OCI-LY7 (cell line): ENCODE measurements at regions not wholly inside any gene's neighbourhood (a gene's known extent, or its start where the extent isn't known, plus 50 kb on each side); places are given as distances from the start of the nearest gene placed in this dataset.

Experiments
- BruUV-seq: library from RNA; stranded (reverse); fragments of 400-500 nt; replicated peaks from 2 replicates; lab custom pipeline; 2021; lab: Mats Ljungman, UMichigan
- CTCF ChIA-PET: fragments of 300-600 bp; sonication (Branson Sonifier 250); formaldehyde crosslinking; loops from one replicate; lab custom pipeline; 2022; ENCODE audit warnings: antibody characterized with exemption; ENCODE audit not compliant: unreplicated experiment; lab: Charles Lee
- POLR2A ChIA-PET: fragments of 300-600 bp; sonication (Branson Sonifier 250); formaldehyde crosslinking; loops from one replicate; lab custom pipeline; 2022; ENCODE audit warnings: antibody characterized with exemption; lab: Charles Lee
- DNase-seq: peaks from one replicate; pipeline ENCODE4 v3.0.0-alpha.2; 2015; ENCODE audit warnings: low spot score
- H2AFZ ChIP-seq: fragments of 200-600 bp; sonication (generic), shearing (Covaris generic); 2 replicates; pipeline ENCODE4 v1.6.1; 2014; ENCODE audit warnings: mild to moderate bottlenecking, antibody characterized with exemption, low read length, moderate library complexity
- H3K27ac ChIP-seq: fragments of 200-600 bp; sonication (generic); 2 replicates; pipeline ENCODE4 v1.5.1; 2014; ENCODE audit warnings: mixed run types, low read depth, mild to moderate bottlenecking, moderate library complexity, low read length, inconsistent platforms; ENCODE audit not compliant: poor library complexity, severe bottlenecking
- H3K36me3 ChIP-seq: fragments of 200-600 bp; sonication (generic); 2 replicates; pipeline ENCODE4 v1.6.1; 2014; ENCODE audit warnings: mild to moderate bottlenecking, antibody characterized with exemption, low read length, moderate library complexity, mixed read lengths; ENCODE audit not compliant: insufficient read depth
- H3K4me1 ChIP-seq: fragments of 200-600 bp; sonication (generic); 2 replicates; pipeline ENCODE4 v1.5.1; 2014; ENCODE audit warnings: mild to moderate bottlenecking, low read length; ENCODE audit not compliant: insufficient read depth, poor library complexity, severe bottlenecking
- H3K4me2 ChIP-seq: fragments of 200-600 bp; sonication (generic); 2 replicates; pipeline ENCODE4 v1.6.1; 2014; ENCODE audit warnings: mild to moderate bottlenecking, low read length
- H3K4me3 ChIP-seq: fragments of 200-600 bp; sonication (generic); 2 replicates; pipeline ENCODE4 v1.5.1; 2014; ENCODE audit warnings: mild to moderate bottlenecking, low read depth, low read length; ENCODE audit not compliant: poor library complexity, severe bottlenecking
- H3K79me2 ChIP-seq: fragments of 200-600 bp; sonication (generic); 2 replicates; pipeline ENCODE4 v1.6.1; 2016; ENCODE audit warnings: low read depth, mild to moderate bottlenecking, low read length, moderate library complexity, mixed read lengths; ENCODE audit not compliant: insufficient read depth
- H3K9me2 ChIP-seq: fragments of 200-600 bp; sonication (generic); 2 replicates; pipeline ENCODE4 v1.6.1; 2016; ENCODE audit warnings: mild to moderate bottlenecking, low read length, mixed read lengths; ENCODE audit not compliant: insufficient read depth
- H3K9me3 ChIP-seq: fragments of 200-600 bp; sonication (generic); 2 replicates; pipeline ENCODE4 v1.6.1; 2014; ENCODE audit warnings: mild to moderate bottlenecking, mixed run types, low read length, mixed read lengths
- H4K20me1 ChIP-seq: fragments of 200-600 bp; sonication (generic); 2 replicates; pipeline ENCODE4 v1.6.1; 2014; ENCODE audit warnings: mild to moderate bottlenecking, antibody characterized with exemption, low read length, moderate library complexity, mixed read lengths; ENCODE audit not compliant: insufficient read depth
- EZH2phosphoT487 ChIP-seq: fragments of 200-600 bp; sonication (generic); IDR thresholded peaks from 2 replicates; pipeline ENCODE4 v1.6.1; 2018; ENCODE audit warnings: low read depth, borderline replicate concordance, mild to moderate bottlenecking, mixed run types, antibody characterized with exemption, low read length, moderate library complexity, mixed read lengths
- intact Hi-C: fragments of 100-400 bp; cut with micrococcal nuclease; formaldehyde crosslinking; loops from one replicate; pipeline ENCODE4 v1.10.0; 2022; ENCODE audit not compliant: unreplicated experiment
- TF ChIP-seq, protein P1 (sequence below): fragments of 200-600 bp; sonication (generic); conservative IDR thresholded peaks from 2 replicates; pipeline ENCODE4 v1.5.1; 2014; ENCODE audit warnings: mild to moderate bottlenecking, antibody characterized with exemption, low read length, moderate library complexity, mixed read lengths

DNA sequence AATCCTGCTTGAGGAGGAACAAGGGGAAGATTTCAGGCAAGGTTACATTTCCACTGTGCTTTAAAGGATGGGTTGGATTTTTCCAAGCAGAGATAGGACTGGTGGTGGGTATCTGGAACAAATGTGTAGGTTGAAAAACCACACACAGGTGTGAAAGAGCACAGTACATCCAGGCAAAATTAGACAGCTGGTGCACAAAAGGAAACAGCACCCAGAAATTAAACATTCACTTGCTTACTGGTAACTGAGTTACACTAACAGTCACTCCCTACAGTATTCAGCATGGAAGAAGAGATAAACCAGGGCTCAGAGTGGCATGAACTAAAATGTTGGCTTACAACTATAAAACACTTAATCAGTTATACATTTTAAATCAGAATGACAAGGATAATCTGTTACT lies 81.5 kb upstream of the RASEF start:
- Histone ChIP-seq H2AFZ (no peak overlapping the region), H4K20me1 (no peaks in the 10 kb centered on the region), H3K27ac (no peak overlapping the region), H3K9me2 (no peaks in the 10 kb centered on the region), H3K79me2 (no peaks in the 10 kb centered on the region), H3K4me1 (no peaks in the 10 kb centered on the region), H3K4me2 (no peak overlapping the region), H3K9me3 (no peaks in the 10 kb centered on the region), H3K4me3 (no peak overlapping the region), H3K36me3 (no peaks in the 10 kb centered on the region)
- no peak for DNase-seq
- intact Hi-C loops, result no loop called here
- POLR2A ChIA-PET, result no interaction called here
- TF ChIP-seq, protein P1, sequence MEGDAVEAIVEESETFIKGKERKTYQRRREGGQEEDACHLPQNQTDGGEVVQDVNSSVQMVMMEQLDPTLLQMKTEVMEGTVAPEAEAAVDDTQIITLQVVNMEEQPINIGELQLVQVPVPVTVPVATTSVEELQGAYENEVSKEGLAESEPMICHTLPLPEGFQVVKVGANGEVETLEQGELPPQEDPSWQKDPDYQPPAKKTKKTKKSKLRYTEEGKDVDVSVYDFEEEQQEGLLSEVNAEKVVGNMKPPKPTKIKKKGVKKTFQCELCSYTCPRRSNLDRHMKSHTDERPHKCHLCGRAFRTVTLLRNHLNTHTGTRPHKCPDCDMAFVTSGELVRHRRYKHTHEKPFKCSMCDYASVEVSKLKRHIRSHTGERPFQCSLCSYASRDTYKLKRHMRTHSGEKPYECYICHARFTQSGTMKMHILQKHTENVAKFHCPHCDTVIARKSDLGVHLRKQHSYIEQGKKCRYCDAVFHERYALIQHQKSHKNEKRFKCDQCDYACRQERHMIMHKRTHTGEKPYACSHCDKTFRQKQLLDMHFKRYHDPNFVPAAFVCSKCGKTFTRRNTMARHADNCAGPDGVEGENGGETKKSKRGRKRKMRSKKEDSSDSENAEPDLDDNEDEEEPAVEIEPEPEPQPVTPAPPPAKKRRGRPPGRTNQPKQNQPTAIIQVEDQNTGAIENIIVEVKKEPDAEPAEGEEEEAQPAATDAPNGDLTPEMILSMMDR, result no peak
- no peak for TF ChIP-seq EZH2phosphoT487
- CTCF ChIA-PET, result no interaction called here
- BruUV-seq, result no TSS peak

DNA sequence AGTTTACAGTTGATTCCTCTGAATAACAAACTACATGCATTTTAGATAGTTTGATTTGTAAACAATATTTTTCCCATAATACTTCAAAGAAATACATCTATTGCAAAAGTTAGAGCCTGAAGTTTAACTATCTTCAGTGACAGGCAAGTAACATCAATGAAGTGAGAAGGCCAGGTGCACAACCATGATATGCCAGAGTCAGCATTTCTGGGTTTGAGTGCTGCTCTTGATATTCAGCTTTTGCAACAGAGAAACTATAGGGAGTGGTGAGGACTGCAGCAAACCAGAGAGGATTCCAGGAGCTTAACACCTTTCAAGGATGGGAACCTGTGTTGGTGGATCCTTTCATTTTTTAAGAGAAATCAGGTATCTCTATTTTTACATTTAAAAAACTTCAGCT lies 79.4 kb upstream of the RASEF start:
- Histone ChIP-seq H3K4me1 (no peaks in the 10 kb centered on the region), H3K36me3 (no peaks in the 10 kb centered on the region), H3K79me2 (no peaks in the 10 kb centered on the region), H3K27ac (no peak overlapping the region), H2AFZ (no peak overlapping the region), H4K20me1 (no peaks in the 10 kb centered on the region), H3K4me3 (no peak overlapping the region), H3K9me2 (no peaks in the 10 kb centered on the region), H3K9me3 (no peaks in the 10 kb centered on the region), H3K4me2 (no peak overlapping the region)
- ChIA-PET POLR2A (interaction anchor here (1.4 kb wide), 1 partner anchor 11 kb away, joined by 3 read pairs; no protein-coding TSS in a partner anchor), CTCF (no interaction called here)
- TF ChIP-seq, protein P1, result no peak
- TF ChIP-seq EZH2phosphoT487, result no peak
- intact Hi-C loops, result no loop called here
- no TSS peak for BruUV-seq
- DNase-seq, result no peak

DNA sequence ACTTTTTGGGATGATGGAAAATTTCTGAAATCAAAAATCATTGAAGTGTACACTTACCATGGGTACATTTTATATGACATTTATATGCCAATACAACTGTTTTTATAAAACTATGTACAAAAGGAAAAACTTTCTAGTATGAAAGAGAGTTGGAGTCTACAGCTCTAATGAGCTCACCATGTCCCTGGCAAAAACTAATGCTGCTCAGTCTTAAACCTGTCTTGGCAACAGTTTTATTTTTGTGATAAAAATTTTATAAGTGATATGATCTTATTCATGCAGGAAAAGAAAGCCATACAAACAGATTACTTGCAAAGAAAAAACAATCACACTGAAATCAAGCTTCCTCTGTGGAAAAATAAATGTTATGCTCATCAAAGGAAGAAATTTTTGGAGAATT lies 78.9 kb upstream of the RASEF start:
- TF ChIP-seq, protein P1, result no peak
- Histone ChIP-seq H4K20me1 (no peaks in the 10 kb centered on the region), H2AFZ (no peak overlapping the region), H3K9me2 (no peaks in the 10 kb centered on the region), H3K4me1 (no peaks in the 10 kb centered on the region), H3K79me2 (no peaks in the 10 kb centered on the region), H3K4me2 (no peak overlapping the region), H3K27ac (no peak overlapping the region), H3K36me3 (no peaks in the 10 kb centered on the region), H3K9me3 (no peaks in the 10 kb centered on the region), H3K4me3 (no peak overlapping the region)
- BruUV-seq, result no TSS peak
- no peak for DNase-seq
- POLR2A ChIA-PET, result no interaction called here
- CTCF ChIA-PET, result no interaction called here
- intact Hi-C loops, result no loop called here
